RKO (cell line): ENCODE measurements at regions not wholly inside any gene's neighbourhood (a gene's known extent, or its start where the extent isn't known, plus 50 kb on each side); places are given as distances from the start of the nearest gene placed in this dataset.

ENCODE experiments used
- DNase-seq: peaks from one replicate; pipeline ENCODE4 v3.0.0-alpha.2; 2016; ENCODE audit warnings: low spot score

GRCh38 chr1:199976496-199977144, 50.9 kb upstream of the NR5A2 start:
- DNase-seq, result no peak
